ENCODE measurements at regions not wholly inside any gene's neighbourhood (a gene's known extent, or its start where the extent isn't known, plus 50 kb on each side); places are given as distances from the start of the nearest gene placed in this dataset.

GRCh38 chr12:19707948-19708409, 268.7 kb downstream of the AEBP2 start:
- ChIA-PET CTCF (no interaction called here), POLR2A (no interaction called here)
- H3K27me3 Mint-ChIP-seq (ENCODE audit: low read depth), result no peaks in the 10 kb centered on the region
- TF ChIP-seq NR3C1 (CRISPR knock-in tag; conservative IDR thresholded peaks at IDR 0.05; ENCODE audit: low read depth) (no peak), IRF2 (CRISPR knock-in tag; IDR thresholded peaks at IDR 0.05; ENCODE audit: borderline replicate concordance, low read depth) (no peak), GRHL2 (CRISPR knock-in tag; IDR thresholded peaks at IDR 0.05; ENCODE audit: insufficient replicate concordance, severe bottlenecking) (no peak), OVOL2 (CRISPR knock-in tag; IDR thresholded peaks at IDR 0.05; ENCODE audit: borderline replicate concordance) (no peak), TCF7 (CRISPR knock-in tag; IDR thresholded peaks at IDR 0.05; ENCODE audit: low read depth) (no peak), ZNF512 (CRISPR knock-in tag; IDR thresholded peaks at IDR 0.05; ENCODE audit: borderline replicate concordance) (no peak), ATF3 (CRISPR knock-in tag; conservative IDR thresholded peaks at IDR 0.05) (no peak), CTCF (IDR thresholded peaks at IDR 0.05) (no peak), SMAD3 (CRISPR knock-in tag; IDR thresholded peaks at IDR 0.05; ENCODE audit: borderline replicate concordance) (no peak), ATF6 (CRISPR knock-in tag; IDR thresholded peaks at IDR 0.05) (no peak), ZNF416 (CRISPR knock-in tag; IDR thresholded peaks at IDR 0.05) (no peak), GABPB1 (CRISPR knock-in tag; IDR thresholded peaks at IDR 0.05) (no peak), RELA (CRISPR knock-in tag; IDR thresholded peaks at IDR 0.05; ENCODE audit: borderline replicate concordance) (no peak), ZNF317 (CRISPR knock-in tag; IDR thresholded peaks at IDR 0.05; ENCODE audit: borderline replicate concordance, low read depth) (no peak), PRDM15 (CRISPR knock-in tag; IDR thresholded peaks at IDR 0.05) (no peak), HMGA2 (CRISPR knock-in tag; IDR thresholded peaks at IDR 0.05) (no peak), FOXP4 (CRISPR knock-in tag; IDR thresholded peaks at IDR 0.05) (no peak), FOXP1 (CRISPR knock-in tag; IDR thresholded peaks at IDR 0.05; ENCODE audit: borderline replicate concordance) (no peak), PREB (CRISPR knock-in tag; IDR thresholded peaks at IDR 0.05; ENCODE audit: borderline replicate concordance) (no peak)
- peaks cover under 1% of the 10 kb centered on the region for H3K4me1 Mint-ChIP-seq
- no peak overlapping the region for H3K4me3 Mint-ChIP-seq
- peaks cover 3% of the 10 kb centered on the region; the same call in 1 of the 2 replicates for H3K36me3 Mint-ChIP-seq
- ATAC-seq (no peak), DNase-seq (ENCODE audit: low spot score) (no peak)
- H3K27ac Mint-ChIP-seq, result no peak overlapping the region
- H3K9me3 Mint-ChIP-seq, result peaks cover 35% of the 10 kb centered on the region
